LNCAP (cell line): ENCODE measurements at regions not wholly inside any gene's neighbourhood (a gene's known extent, or its start where the extent isn't known, plus 50 kb on each side); places are given as distances from the start of the nearest gene placed in this dataset.

ENCODE experiments used
- CTCF ChIP-seq: fragments of 450-650 bp; IDR thresholded peaks from 2 replicates; pipeline ENCODE4 v1.5.1; 2017; ENCODE audit warnings: mild to moderate bottlenecking

- no peak for TF ChIP-seq CTCF
Measured at GRCh38 chr9:118439441-118439840, 735.2 kb downstream of the TLR4 start.

- TF ChIP-seq CTCF: no peak
Measured at GRCh38 chr9:118444403-118444802, 740.2 kb downstream of the TLR4 start.

GRCh38 chr9:118446943-118447639, 742.9 kb downstream of the TLR4 start:
- no peak for TF ChIP-seq CTCF

GRCh38 chr9:118449554-118449953, 745.4 kb downstream of the TLR4 start:
- no peak for TF ChIP-seq CTCF

GRCh38 chr9:118455259-118455658, 751.1 kb downstream of the TLR4 start:
- TF ChIP-seq CTCF: no peak

GRCh38 chr9:118455788-118456187, 751.6 kb downstream of the TLR4 start:
- TF ChIP-seq CTCF: no peak

GRCh38 chr9:118457171-118458000, 753.2 kb downstream of the TLR4 start:
- no peak for TF ChIP-seq CTCF
